ENCODE measurements at regions not wholly inside any gene's neighbourhood (a gene's known extent, or its start where the extent isn't known, plus 50 kb on each side); places are given as distances from the start of the nearest gene placed in this dataset.
"Not testable (repeated sequence)": the region's sequence is repeated elsewhere in the genome, so short reads cannot be mapped to it uniquely, and the experiment has no call there.

DNA sequence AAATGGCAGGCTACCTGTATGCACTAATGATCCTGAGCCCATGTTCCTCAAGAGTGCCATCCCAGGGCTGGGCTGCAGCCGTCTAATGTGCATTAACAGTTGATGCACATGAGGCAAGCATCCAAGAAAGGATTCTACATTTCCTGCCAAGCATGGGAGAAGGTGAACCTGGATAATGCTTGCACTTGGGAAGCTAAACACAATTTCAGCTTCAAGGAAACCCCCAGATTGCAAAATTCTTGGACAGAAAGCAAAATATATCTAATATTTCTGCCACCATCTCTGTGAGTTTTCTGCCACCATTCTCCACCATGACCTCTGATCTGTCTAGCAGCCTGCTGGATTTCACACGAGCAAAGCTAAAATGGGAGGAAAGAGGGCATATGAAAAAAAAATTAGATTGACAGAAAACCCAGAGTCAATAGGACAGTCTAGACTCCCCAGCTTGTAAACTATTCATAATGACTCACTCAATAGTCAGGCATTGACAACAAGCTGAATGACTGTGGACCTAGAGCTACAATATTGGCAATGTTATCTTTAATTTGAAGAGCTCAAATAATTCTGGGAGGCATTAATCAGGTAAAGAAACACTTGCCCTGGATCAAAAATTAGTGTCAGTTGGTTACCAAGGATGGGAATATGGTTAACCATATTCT, 91.9 kb upstream of the BCL2L14 start:
- DNase-seq (ENCODE audit: low read depth in 3 of 3): no peak

DNA sequence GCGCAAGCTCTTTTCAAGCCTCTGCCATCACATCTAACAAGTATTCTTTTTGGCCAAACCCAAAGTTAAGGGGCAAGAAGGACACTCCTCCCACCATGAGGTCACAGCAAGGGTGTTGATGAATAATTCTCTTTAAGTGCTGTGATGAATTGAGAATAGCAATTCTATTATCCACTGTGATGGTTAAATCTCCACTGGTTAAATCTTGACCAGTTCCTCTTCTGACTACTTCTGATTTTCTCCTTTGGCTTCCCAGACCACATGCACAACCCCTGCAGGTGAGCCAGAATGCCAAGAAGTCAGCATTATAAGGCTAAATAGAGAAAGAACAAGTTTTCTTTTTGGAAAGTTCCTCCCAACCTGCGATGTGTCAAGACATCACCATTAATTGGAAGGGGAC, 90.6 kb upstream of the BCL2L14 start:
- DNase-seq (ENCODE audit: low read depth in 3 of 3): no peak

DNA sequence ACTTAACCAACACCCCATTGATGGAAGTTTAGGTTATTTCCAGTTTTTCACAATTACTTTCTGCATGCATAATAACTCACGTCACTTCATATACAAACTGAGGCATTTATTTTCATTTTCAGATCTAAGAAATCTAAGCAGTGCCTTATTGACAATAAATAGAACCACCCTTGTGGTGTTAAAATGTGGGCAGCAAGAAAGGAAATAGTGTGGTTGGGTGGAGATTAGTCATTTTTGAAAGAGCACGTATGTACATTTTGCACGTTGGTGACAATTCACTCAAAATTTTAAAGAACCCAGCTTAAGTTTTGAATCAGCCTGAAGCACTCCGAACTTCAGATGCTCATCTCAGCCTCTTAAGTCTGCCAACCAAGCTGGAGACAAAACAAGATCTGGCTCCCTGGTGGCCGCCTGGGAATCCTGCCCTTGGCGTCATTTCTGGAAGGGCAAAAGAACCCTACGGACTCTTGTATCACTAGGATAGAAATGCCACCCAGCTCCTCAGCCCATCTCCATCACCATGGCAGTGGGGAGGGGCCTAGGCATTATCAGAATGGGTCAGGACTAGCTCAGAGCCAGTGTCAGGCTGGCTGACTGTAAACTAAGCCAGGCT, 89.5 kb upstream of the BCL2L14 start:
- DNase-seq (ENCODE audit: low read depth in 3 of 3): peak; percentile 19 to 41 (median 20)

DNA sequence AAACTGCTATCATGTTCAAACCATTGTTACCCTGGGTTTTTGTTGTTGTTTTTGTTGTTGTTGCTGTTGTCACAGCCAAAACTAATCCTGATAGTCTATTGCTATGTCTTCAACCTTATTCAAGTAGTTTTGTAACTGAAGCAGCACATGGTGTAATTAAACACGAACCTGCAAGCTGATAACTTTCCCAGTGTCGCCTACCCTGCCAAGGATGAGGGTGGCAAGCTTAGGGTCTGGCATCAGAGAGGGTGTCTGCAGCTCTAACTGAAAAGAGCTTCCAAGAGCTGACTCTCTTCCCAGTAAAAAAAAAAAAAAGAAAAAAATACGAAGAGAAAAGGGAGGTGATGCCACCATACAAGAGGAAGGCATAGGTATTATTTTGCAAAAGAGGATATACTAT, 86.3 kb upstream of the BCL2L14 start:
- no peak for DNase-seq (ENCODE audit: low read depth in 3 of 3)

DNA sequence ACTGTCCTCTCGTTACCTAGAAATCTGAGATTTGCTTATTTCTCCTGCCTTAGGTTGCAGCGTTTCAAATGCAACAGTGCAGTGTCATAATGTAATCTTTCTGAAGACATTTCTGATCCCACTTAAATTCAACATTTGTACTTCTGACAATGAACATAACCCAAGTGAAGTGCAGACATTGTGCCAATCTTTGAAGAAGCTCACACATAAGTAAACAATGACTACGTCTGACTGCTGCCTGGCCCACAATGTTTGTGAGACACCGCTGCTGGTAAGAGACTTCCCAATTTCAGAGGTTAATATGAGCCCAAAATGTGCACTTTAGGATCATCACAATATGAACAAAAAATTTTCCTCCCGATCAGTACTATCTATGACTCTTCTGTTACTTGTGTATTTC, 84.6 kb upstream of the BCL2L14 start:
- no peak for DNase-seq (ENCODE audit: low read depth in 3 of 3)

DNA sequence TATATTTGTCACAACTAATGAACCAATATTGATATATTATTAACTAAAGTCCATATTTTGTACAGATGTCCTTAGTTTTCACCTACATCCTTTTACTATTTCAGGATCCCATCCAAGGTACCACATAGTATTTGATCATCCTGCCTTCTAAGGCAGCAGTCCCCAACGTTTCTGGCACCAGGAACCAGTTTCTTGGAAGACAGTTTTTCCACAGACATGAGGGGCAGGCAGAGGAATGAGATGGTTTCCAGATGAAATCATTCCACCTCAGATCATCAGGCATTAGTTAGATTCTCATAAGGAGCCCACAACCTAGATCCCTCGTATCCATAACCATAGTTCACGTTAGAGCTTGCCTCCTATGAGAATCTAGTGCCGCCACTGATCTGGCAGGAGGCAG, 82.8 kb upstream of the BCL2L14 start:
- DNase-seq (ENCODE audit: low read depth in 3 of 3): no peak

DNA sequence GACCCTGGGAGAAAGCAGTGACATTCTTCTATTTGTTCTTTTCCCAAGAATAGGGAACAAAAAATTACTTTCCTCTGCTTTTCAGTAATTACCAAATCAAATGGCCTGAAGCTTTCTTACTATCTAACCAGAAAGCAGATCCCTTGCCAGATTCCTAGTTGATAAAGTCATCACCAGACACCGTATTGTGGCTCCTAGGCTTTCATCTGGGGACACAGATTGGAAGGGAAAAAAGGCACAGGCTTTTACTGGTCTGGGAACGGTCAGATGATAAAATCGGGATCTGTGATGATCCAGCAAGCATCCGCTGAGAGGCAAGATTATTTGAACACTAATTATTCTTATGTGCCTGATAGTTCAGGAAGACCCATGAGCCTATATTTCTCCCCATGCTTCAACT, 79.1 kb upstream of the BCL2L14 start:
- no peak for DNase-seq (ENCODE audit: low read depth in 3 of 3)

DNA sequence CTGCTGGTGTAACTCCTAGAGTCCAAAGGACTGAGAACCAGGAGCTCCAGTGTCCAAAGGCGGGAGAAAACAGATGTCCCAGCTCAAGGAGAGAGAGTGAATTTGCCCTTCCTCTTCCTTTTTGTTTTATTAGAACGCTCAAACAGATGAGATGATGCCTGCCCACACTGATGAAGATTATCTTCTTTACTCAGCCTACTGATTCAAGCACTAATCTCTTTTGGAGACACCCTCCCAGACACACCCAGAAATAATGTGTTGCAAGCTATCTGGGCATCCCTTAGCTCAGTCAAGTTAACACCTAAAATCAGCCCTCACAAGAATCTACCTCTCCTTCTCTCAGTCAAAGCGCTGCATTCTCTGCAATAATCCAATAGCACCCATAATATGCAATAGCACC, 78.2 kb upstream of the BCL2L14 start:
- DNase-seq (ENCODE audit: low read depth in 3 of 3): no peak

DNA sequence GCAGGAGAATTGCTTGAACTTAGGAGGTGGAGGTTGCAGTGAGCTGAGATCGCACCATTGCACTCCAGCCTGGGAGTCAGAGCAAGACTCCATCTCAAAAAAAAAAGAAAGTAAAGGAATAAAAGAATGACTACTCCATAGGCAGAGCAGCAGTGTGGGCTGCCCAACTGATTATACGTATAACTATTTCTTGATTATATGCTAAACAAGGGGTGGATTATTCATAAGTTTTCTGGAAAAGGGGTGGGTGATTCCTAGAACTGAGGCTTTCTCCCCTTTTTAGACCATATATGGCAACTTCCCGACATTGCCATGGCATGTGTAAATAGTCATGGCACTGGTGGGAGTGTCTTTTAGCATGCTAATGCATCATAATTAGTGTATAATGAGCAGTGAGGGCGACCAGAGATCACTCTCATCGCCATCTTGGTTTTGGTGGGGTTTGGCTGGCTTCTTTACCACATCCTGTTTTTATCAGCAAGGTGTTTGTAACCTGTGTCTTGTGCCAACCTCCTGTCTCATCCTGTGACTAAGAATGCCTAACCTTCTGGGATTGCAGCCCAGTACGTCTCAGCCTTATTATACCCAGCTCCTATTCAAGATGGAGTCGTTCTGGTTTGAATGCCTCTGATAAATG, 72.3 kb upstream of the BCL2L14 start:
- not testable (repeated sequence) for DNase-seq (ENCODE audit: low read depth in 3 of 3)

DNA sequence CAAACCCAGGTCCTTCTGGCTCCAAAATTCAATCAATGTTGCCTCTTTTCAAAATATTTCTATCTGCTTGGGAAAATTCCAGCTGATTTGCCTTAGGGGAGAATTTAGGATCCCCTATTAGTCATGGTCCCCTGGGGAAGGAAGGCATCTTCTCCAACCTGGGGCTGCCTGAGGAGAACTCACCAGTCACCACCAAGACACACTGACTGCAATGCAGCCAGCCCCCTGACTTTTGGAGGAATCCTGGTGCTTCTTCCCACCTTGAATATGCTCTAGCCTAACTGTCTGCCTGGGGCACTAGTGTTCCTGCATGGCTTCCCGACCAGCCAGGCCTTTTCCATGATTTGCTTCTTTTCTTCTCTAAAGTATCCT, 71.8 kb upstream of the BCL2L14 start:
- DNase-seq (ENCODE audit: low read depth in 3 of 3): no peak

DNA sequence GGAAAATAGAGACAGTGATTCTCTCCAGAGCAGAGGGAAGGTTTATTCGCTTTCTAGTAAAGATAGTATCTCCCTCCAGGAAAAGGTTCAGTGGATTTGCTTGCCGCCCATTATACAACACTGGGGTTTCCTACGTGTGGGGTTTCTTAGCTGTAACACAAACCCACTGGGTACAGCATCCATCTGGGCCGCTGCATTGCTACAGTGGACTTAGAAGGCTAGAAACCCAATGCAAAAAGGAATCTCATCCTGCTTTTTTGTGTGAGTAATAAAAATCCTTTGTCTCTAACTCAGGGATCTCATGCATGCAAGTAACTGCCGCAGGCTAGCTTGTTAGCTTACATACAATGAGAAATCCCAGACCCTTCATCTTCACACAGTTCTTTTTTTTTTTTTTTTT, 67.1 kb upstream of the BCL2L14 start:
- no peak for DNase-seq (ENCODE audit: low read depth in 3 of 3)

DNA sequence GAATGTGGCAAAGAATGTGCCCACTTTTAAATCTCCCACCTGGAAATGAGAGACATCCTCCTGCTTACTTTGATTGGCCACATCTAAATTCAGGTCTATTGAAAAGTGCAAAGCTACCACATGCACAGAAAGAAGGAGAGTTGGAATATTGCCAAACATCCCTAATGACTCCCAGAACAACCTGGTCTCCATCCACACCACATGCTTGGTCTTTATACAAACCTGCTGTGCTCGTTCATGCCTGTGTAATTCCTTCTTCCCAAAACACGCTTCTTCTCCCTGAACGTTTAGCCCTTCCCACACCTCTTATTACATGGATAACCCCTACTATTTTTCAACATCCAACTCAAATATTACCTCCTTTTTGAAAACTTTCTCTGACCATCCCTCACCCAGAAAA, 66.2 kb upstream of the BCL2L14 start:
- no peak for DNase-seq (ENCODE audit: low read depth in 3 of 3)

DNA sequence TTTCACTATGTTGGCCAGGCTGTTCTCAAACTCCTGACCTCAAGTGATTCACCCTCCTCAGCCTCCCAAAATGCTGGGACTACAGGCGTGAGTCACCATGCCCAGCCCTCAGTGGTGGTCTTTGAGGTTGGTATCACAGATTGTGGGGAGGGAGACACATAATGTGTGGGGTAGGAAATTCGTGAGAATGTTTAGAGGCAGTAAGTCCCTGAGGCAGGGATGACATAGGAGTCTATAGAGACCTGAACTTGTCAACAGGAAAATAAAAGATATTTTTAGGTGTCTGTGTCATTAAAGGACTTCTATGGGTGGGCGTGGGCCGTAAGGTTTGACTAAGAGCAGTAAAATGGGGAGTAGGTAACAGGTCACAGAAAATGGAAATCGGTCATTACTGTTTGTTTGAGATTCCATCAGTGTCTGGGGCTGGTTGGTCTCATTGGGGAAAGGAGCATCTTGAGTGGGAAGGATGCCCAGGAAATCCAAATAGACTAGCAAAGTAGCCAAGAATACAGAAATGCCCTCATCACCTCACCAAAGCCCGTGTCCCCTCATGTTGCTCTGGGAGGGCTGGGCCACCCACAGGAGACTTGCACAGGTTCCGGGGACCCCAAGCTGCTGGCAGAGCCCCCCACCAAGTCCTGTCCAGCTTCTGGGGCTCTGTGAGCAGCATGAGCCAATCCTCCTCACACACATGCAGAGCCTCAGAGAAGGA, 63.6 kb upstream of the BCL2L14 start:
- DNase-seq (ENCODE audit: low read depth in 3 of 3): peak in 2 of 3 experiments; percentile 48 to 84

DNA sequence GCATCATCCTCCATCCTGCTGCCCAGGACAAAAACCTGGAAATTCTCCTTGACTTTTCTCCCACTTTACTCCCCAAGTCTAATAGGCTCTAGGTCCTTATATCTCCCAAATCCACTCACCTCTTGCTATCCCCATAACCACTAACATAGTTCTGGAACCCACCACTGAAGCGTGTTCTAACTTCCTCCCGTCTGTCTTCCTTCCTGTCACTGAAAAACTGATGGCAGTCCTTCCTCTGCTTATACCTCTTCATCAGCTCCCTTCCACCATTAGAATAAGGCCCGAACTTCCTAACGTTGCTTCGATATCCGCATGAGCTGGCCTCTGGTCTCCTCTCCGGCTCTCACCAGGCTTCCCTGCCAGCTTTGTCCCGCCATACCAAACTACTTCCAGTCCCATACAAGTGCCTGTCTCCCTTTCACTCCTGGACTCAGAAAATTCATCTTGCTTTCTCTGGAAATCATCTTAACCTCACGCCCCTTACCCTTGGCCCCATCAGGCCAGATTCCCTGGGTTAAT, 63.0 kb upstream of the BCL2L14 start:
- DNase-seq (ENCODE audit: low read depth in 3 of 3): no peak

DNA sequence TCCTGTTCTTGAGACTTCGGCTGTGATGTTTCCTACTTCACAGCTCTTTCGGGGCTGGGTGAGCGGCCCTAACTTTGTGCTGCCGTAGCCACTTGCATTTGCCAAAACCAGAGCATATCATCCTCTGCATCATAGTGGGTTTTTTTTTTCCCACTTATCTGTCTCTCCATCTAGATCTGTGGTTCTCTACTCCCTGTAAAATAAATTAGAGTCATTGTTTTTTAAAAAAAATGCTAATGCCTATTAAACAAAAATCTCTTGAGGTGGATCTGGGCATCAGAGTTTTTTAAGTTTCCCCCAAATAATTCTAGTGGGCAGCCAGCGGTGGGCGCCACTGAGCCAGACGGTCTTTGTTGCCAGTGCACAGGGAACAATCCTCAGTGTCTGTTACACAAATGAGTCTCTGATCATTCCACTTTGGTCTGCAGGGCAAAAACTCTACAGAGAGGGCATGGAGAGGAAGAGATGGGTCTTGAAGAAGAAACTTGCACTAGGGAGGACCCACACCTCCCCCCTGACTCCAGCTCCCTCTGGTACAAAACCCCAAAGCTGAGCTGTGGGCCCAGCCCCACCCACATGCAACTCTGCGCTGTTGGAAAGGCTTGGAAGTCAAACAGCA, 62.4 kb upstream of the BCL2L14 start:
- peak in 1 of 3 experiments; percentile 49 for DNase-seq (ENCODE audit: low read depth in 3 of 3)

DNA sequence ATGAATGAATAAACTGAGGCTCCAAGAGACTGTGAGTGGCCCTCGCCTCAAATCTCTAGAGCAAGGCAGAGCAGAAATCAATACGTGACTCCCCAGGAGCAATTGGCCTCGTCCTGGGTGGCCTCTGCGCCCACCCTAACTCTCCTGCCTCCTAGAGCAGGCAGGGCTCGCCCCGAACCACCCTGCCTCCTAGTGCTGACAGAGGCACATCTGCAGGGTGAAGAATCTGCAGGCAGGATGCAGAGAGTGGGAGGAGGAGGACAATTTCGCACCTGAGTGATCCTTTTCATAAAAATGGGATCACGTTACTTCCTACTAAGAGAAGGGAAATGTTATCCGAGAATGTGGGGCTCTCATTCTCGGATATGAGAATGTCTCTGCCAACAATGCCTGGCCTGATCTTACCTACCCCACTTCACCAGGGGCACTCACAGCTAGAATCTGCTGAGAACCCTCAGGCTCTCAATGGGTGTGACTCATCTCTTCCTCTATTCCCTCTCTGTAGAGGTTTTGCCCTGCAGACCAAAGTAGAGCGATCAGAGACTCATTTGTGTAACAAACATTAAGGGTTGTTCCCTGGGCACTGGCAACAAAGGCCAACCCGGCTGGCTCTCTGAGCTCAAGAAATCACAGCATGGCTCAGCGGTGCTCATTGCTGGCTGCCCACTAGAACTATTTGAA, 61.7 kb upstream of the BCL2L14 start:
- peak in 1 of 3 experiments; percentile 29 for DNase-seq (ENCODE audit: low read depth in 3 of 3)

DNA sequence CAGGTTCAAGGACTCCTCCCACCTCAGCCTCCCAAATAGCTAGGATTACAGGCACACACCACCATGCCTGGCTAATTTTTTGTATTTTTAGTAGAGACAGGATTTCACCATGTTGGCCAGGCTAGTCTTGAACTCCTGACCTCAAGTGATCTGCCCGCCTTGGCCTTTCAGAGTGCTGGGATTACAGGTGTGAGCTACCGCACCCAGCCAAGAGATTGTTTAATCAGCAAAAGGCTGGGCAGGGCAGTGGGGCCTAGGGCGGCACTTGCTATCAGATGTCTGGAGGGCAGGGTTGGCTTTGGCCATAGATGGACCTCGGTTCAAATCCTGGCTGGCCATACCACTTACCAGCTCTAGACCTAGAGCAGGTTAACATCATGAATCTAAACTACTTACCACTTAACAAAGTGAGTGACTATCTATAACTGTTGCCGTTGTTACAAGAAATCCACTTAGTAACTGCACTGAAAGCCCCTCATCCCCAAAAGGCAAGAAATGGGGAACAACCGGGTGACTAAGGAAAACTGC, 60.9 kb upstream of the BCL2L14 start:
- DNase-seq (ENCODE audit: low read depth in 3 of 3): peak in 1 of 3 experiments; percentile 29

DNA sequence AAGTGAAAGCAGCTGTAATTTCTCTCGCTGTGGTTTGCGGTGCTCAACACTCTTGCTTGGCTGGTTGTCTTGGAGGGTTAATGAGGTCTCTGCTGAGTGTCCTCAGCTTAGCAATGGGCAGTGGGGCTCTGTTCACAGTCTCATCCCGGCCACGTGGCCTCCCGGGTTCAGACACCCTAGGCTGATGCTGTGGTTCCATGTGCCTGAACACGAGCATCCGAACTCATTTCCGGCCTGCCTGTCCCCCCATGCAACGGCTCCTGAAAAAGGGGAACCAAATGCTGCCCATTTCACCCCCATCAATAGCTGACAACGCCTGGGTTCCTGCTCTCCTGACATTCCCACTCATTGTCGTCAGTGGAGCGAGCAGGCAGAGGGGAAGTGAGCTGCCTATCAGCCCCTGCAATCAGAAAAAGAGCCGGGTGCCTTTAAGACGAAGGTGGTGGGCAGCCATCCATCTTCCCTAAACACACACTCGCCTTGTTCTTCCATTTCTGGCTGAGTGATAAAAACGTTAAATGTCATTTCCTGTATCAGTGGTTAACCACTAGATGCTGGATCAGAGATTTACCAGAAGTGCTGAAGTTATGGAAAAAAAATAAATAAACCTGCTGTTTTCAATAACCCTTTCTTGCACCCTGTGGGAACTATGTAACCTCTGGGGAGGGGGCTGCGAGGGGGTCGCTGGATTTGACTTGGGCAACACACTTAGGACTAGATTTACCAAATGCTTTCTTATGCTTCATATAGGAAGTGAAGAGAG, 60.3 kb upstream of the BCL2L14 start:
- DNase-seq (ENCODE audit: low read depth in 3 of 3): peak in 2 of 3 experiments; percentile 51 to 69

DNA sequence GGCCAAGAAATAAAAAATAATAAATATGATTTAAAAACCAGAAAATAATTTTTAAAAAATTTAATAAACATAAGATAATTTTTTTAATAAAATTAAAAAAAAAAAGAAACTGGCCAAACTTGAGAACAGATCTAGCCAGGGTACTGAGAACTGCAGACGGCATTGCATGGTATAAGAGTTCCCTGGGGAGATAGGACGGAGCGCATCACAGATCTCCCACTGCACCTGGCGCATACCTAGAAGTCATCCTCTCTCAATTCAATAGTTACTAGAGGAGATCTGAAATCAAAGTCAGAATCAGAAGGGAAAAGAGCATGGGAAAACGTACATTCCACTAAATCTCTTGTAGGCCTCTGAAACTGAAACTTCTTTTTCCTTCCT, 58.9 kb upstream of the BCL2L14 start:
- no peak for DNase-seq (ENCODE audit: low read depth in 3 of 3)

DNA sequence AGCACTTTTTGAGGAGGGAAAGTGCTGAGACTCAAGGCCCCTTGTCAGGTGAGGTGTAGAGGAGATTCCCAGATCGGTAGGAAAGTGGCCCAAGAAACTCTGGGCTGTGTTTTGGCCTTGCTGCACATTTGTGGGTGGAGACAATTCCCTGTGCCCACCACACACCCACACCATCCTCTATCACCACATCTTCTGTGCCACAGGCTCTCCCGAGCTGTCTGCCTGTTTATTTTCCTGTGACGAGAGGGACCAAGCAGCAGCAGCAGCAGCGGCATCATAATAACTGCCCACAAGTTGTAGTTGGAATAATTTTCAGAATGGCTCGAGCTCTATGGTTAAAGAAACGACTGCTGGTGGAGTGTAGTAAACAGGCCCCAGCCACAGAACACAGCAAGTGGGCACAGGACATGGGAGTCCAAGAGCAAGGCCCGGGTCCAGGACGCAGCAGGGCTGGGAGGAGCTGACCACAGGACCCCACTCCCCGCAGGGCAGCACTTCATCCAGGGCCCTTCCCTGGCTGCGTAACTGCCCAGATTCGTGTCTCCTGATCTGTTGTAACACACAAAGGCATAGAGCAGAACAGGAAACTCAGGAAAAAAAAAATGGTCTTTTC, 55.6 kb upstream of the BCL2L14 start:
- no peak for DNase-seq (ENCODE audit: low read depth in 3 of 3)

Measured in stimulated activated CD4-positive, alpha-beta T cell treated with anti-CD3 and anti-CD28 coated beads, TNF-alpha, amount 100 ng/mL, for 24 hours (primary cell).